HEK293T (cell line): ENCODE measurements at regions not wholly inside any gene's neighbourhood (a gene's known extent, or its start where the extent isn't known, plus 50 kb on each side); places are given as distances from the start of the nearest gene placed in this dataset.
A peak's percentile ranks its signal among the peaks of the same experiment; 100 is the strongest.
"Not testable (repeated sequence)": the region's sequence is repeated elsewhere in the genome, so short reads cannot be mapped to it uniquely, and the experiment has no call there.

Experiments used
- CTCF ChIA-PET: fragments of 350-600 bp; formaldehyde crosslinking; extraction: SDS; loops from one replicate; lab custom pipeline; 2021; ENCODE audit warnings: antibody characterized with exemption, inconsistent platforms; lab: Yijun Ruan, JAX
- POLR2A ChIA-PET: fragments of 350-600 bp; formaldehyde crosslinking; extraction: SDS; loops from one replicate; lab custom pipeline; 2020; ENCODE audit warnings: antibody characterized with exemption, inconsistent platforms; lab: Yijun Ruan, JAX
- DNase-seq: peaks from one replicate; pipeline ENCODE4 v3.0.0; 2012; ENCODE audit warnings: mixed read lengths; ENCODE audit errors: extremely low spot score
- ARNT ChIP-seq: fragments of 450-650 bp; IDR thresholded peaks from 2 replicates; pipeline ENCODE4 v1.6.1; 2017; ENCODE audit warnings: mild to moderate bottlenecking
- BHLHE40 ChIP-seq: fragments of 450-650 bp; IDR thresholded peaks from 2 replicates; pipeline ENCODE4 v1.6.1; 2016; ENCODE audit warnings: mild to moderate bottlenecking, moderate library complexity, borderline replicate concordance
- CTBP1 ChIP-seq: fragments of 450-650 bp; IDR thresholded peaks from 2 replicates; pipeline ENCODE4 v1.6.1; 2016; ENCODE audit warnings: borderline replicate concordance
- ELF4 ChIP-seq: fragments of 450-650 bp; IDR thresholded peaks from 2 replicates; pipeline ENCODE4 v1.6.1; 2017; ENCODE audit warnings: antibody characterized with exemption
- FOXA1 ChIP-seq: fragments of 450-650 bp; IDR thresholded peaks from 2 replicates; pipeline ENCODE4 v1.6.1; 2016; ENCODE audit warnings: mild to moderate bottlenecking
- FOXK2 ChIP-seq: fragments of 450-650 bp; IDR thresholded peaks from 2 replicates; pipeline ENCODE4 v1.6.1; 2016; ENCODE audit warnings: mild to moderate bottlenecking
- FOXM1 ChIP-seq: fragments of 450-650 bp; IDR thresholded peaks from 2 replicates; pipeline ENCODE4 v1.6.1; 2017; ENCODE audit warnings: mild to moderate bottlenecking, borderline replicate concordance
- HDGF ChIP-seq: fragments of 450-650 bp; IDR thresholded peaks from 2 replicates; pipeline ENCODE4 v1.6.1; 2017; ENCODE audit warnings: antibody characterized with exemption, borderline replicate concordance
- L3MBTL2 ChIP-seq: fragments of 450-650 bp; conservative IDR thresholded peaks from 2 replicates; pipeline ENCODE4 v1.6.1; 2016; ENCODE audit warnings: mild to moderate bottlenecking
- LEF1 ChIP-seq: fragments of 450-650 bp; IDR thresholded peaks from 2 replicates; pipeline ENCODE4 v1.6.1; 2017; ENCODE audit warnings: mild to moderate bottlenecking, borderline replicate concordance
- NFRKB ChIP-seq: fragments of 450-650 bp; IDR thresholded peaks from 2 replicates; pipeline ENCODE4 v1.6.1; 2016; ENCODE audit warnings: mild to moderate bottlenecking, moderate library complexity
- SP1 ChIP-seq: fragments of 450-650 bp; IDR thresholded peaks from 2 replicates; pipeline ENCODE4 v1.6.1; 2017
- SUZ12 ChIP-seq: fragments of 450-650 bp; IDR thresholded peaks from 2 replicates; pipeline ENCODE4 v1.6.1; 2016; ENCODE audit warnings: mild to moderate bottlenecking
- TARDBP ChIP-seq: fragments of 450-650 bp; IDR thresholded peaks from 2 replicates; pipeline ENCODE4 v1.6.1; 2016
- ZNF384 ChIP-seq: fragments of 450-650 bp; IDR thresholded peaks from 2 replicates; pipeline ENCODE4 v1.6.1; 2016
- TF ChIP-seq, protein P1 (sequence below): fragments of 450-650 bp; IDR thresholded peaks from 2 replicates; pipeline ENCODE4 v1.6.1; 2016

DNA sequence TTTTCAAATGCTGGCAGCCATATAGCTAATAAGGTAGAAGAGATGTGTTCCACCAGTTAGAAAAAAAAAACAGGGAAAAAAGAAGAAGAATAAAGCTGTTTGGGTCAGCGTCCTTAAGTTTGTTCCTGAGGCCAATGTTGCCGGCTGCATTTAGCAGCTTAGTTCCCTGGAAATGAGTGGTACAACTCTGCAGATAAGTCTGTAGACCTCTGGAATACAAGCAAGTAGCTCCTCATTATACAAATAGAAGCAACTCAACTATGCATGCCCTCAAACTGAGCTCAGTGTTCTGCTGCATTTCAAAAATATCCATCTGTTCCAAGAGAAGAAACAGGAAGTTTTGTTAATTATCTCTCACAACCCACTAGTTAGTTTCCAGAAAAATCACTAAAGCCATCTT is 181.2 kb upstream of the PKN2 start:
- CTCF ChIA-PET = no interaction called here
- POLR2A ChIA-PET = no interaction called here
- DNase-seq = no peak
- no peak for TF ChIP-seq HDGF
- no peak for TF ChIP-seq FOXM1
- no peak for TF ChIP-seq FOXK2
- TF ChIP-seq LEF1 = no peak
- TF ChIP-seq FOXA1 = no peak
- no peak for TF ChIP-seq BHLHE40

DNA sequence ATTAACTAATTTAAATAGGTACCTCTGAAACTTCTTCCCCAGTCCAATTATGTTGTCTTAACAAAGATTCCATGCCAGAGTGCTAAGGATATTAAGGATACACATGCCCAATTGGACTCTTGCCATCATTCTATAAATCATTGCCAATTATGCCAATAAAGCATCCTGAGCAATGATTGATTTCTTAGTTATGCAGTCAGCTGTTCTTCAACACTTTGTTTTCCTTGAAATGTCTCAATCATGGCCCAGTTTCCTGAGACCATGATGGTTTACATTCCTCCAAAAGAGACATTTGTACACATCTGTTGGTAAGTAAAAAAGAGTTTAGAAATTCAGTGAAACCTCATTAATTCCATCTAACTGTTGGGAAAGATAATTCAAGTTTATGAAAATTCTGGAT is 180.4 kb upstream of the PKN2 start:
- TF ChIP-seq FOXA1 (no peak), HDGF (no peak), ELF4 (no peak)
- DNase-seq = no peak
- POLR2A ChIA-PET = no interaction called here
- CTCF ChIA-PET = no interaction called here

- TF ChIP-seq ELF4 = no peak
- TF ChIP-seq SUZ12 = no peak
- TF ChIP-seq CTBP1 = no peak
- no peak for TF ChIP-seq BHLHE40
- TF ChIP-seq HDGF = no peak
- TF ChIP-seq, protein P1, sequence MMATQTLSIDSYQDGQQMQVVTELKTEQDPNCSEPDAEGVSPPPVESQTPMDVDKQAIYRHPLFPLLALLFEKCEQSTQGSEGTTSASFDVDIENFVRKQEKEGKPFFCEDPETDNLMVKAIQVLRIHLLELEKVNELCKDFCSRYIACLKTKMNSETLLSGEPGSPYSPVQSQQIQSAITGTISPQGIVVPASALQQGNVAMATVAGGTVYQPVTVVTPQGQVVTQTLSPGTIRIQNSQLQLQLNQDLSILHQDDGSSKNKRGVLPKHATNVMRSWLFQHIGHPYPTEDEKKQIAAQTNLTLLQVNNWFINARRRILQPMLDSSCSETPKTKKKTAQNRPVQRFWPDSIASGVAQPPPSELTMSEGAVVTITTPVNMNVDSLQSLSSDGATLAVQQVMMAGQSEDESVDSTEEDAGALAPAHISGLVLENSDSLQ = no peak
- no peak for TF ChIP-seq TARDBP
- no peak for TF ChIP-seq L3MBTL2
- no peak for TF ChIP-seq FOXM1
- TF ChIP-seq NFRKB = no peak
- TF ChIP-seq LEF1 = no peak
- no peak for TF ChIP-seq FOXK2
- no peak for TF ChIP-seq FOXA1
- no peak for TF ChIP-seq ZNF384
- no peak for TF ChIP-seq ARNT
- TF ChIP-seq SP1 = no peak
- POLR2A ChIA-PET = no interaction called here
- no peak for DNase-seq
- CTCF ChIA-PET = no interaction called here
Observed at GRCh38 chr1:88504601-88505000, 179.5 kb upstream of the PKN2 start.

GRCh38 chr1:88509379-88509778 is 174.7 kb upstream of the PKN2 start:
- no peak for TF ChIP-seq FOXK2
- TF ChIP-seq, protein P1 = peak; percentile 22; the same call in 1 of the 2 replicates
- no peak for DNase-seq
- ChIA-PET CTCF (no interaction called here), POLR2A (no interaction called here)

GRCh38 chr1:88514544-88515060 is 169.5 kb upstream of the PKN2 start:
- CTCF ChIA-PET = no interaction called here
- no peak for DNase-seq
- TF ChIP-seq ARNT = no peak
- POLR2A ChIA-PET = no interaction called here

GRCh38 chr1:88517499-88517898 is 166.6 kb upstream of the PKN2 start:
- CTCF ChIA-PET, POLR2A ChIA-PET, DNase-seq: not testable (repeated sequence)

DNA sequence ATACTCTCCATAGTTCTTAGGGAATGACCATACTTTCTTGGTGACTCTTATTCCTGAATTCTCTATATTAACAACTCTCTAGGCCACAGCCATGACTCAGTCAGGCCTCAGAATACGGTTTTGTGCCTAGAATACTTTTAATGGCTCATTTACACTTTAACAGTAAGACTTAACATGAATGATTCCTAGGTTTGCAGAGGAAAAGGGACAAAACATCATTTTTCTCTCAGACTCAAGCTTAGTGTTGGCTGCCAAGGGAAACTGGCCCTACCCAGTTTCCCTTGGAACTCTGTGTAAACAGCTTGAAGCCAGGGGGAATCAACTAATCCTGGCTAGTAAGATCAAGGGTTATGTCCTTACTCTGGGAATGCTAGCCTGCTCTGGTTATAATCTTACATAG is 164.9 kb upstream of the PKN2 start:
- CTCF ChIA-PET = no interaction called here
- POLR2A ChIA-PET = no interaction called here
- no peak for DNase-seq
- TF ChIP-seq CTBP1 (no peak), HDGF (no peak), FOXM1 (no peak), ARNT (no peak), L3MBTL2 (no peak)
- TF ChIP-seq, protein P1 = no peak

GRCh38 chr1:88523854-88524528 is 160.1 kb upstream of the PKN2 start:
- DNase-seq = no peak
- TF ChIP-seq FOXK2 = no peak
- no peak for TF ChIP-seq L3MBTL2
- no peak for TF ChIP-seq CTBP1
- no peak for TF ChIP-seq SUZ12
- no peak for TF ChIP-seq NFRKB
- TF ChIP-seq SP1 = no peak
- TF ChIP-seq LEF1 = no peak
- TF ChIP-seq, protein P1 = no peak
- TF ChIP-seq ZNF384 = no peak
- no peak for TF ChIP-seq BHLHE40
- no peak for TF ChIP-seq FOXA1
- TF ChIP-seq HDGF = no peak
- no peak for TF ChIP-seq ELF4
- no peak for TF ChIP-seq ARNT
- TF ChIP-seq FOXM1 = no peak
- TF ChIP-seq TARDBP = no peak
- POLR2A ChIA-PET = no interaction called here
- CTCF ChIA-PET = no interaction called here
